Fibroblast of lung (primary cell): ENCODE measurements at regions not wholly inside any gene's neighbourhood (a gene's known extent, or its start where the extent isn't known, plus 50 kb on each side); places are given as distances from the start of the nearest gene placed in this dataset.
A peak's percentile ranks its signal among the peaks of the same experiment; 100 is the strongest.

Experiments
- DNase-seq, 2 donors: peaks; one replicate each; pipeline versions ENCODE4 v3.0.0 to v3.0.0-alpha.2; 2010; ENCODE audit warnings: low read depth in 2 of 2
- H2AFZ ChIP-seq: 2 replicates; pipeline ENCODE4 v1.5.1; 2012; ENCODE audit warnings: low read length, control low read depth, inconsistent platforms
- H3K27ac ChIP-seq: 2 replicates; pipeline ENCODE4 v1.5.1; 2011; ENCODE audit warnings: low read length, control low read depth; ENCODE audit not compliant: insufficient read depth
- H3K27me3 ChIP-seq: 2 replicates; pipeline ENCODE4 v1.5.1; 2011; ENCODE audit warnings: mild to moderate bottlenecking, low read length; ENCODE audit not compliant: control insufficient read depth, insufficient read depth
- H3K36me3 ChIP-seq: 2 replicates; pipeline ENCODE4 v1.5.1; 2011; ENCODE audit warnings: low read length; ENCODE audit not compliant: control insufficient read depth, insufficient read depth
- H3K4me1 ChIP-seq: 2 replicates; pipeline ENCODE4 v1.5.1; 2011; ENCODE audit warnings: low read length; ENCODE audit not compliant: control insufficient read depth, insufficient read depth; ENCODE audit errors: extremely low read depth
- H3K4me2 ChIP-seq: 2 replicates; pipeline ENCODE4 v1.5.1; 2011; ENCODE audit warnings: low read length, control low read depth; ENCODE audit not compliant: insufficient read depth; ENCODE audit errors: extremely low read depth
- H3K4me3 ChIP-seq, 4 experiments: fragments of 200-600 bp in 1 of 4; sonication (generic) in 1 of 4; replicated peaks in 1 of 4; 2 replicates each; pipeline ENCODE4 v1.5.1; 2011 to 2016; ENCODE audit warnings: low read length in 4 of 4, low read depth in 3 of 4, mild to moderate bottlenecking in 3 of 4, control low read depth in 2 of 4, inconsistent platforms in 1 of 4, mixed read lengths in 1 of 4; ENCODE audit not compliant: insufficient read depth in 1 of 4; ENCODE audit errors: control extremely low read depth in 1 of 4
- H3K79me2 ChIP-seq: 2 replicates; pipeline ENCODE4 v1.5.1; 2012; ENCODE audit warnings: mild to moderate bottlenecking, low read length, inconsistent platforms; ENCODE audit not compliant: control insufficient read depth, insufficient read depth
- H3K9ac ChIP-seq: 2 replicates; pipeline ENCODE4 v1.5.1; 2011; ENCODE audit warnings: mild to moderate bottlenecking, low read length, control low read depth; ENCODE audit not compliant: insufficient read depth
- H3K9me3 ChIP-seq: 2 replicates; pipeline ENCODE4 v1.5.1; 2012; ENCODE audit warnings: low read depth, low read length; ENCODE audit not compliant: control insufficient read depth, insufficient read depth
- H4K20me1 ChIP-seq: 2 replicates; pipeline ENCODE4 v1.5.1; 2011; ENCODE audit warnings: low read length; ENCODE audit not compliant: control insufficient read depth, insufficient read depth; ENCODE audit errors: extremely low read depth
- EZH2 ChIP-seq: IDR thresholded peaks from 2 replicates; pipeline ENCODE4 v1.5.1; 2012; ENCODE audit warnings: low read length, control low read depth, mild to moderate bottlenecking; ENCODE audit errors: missing control alignments
- TF ChIP-seq, protein P1 (sequence below), 2 donors: IDR thresholded peaks in 1 of 2; conservative IDR thresholded peaks in 1 of 2; 1 replicate in 1 of 2; 2 replicates in 1 of 2; pipeline ENCODE4 v1.5.1; 2011 to 2012; ENCODE audit warnings: low read length in 2 of 2, control low read depth in 1 of 2, inconsistent platforms in 1 of 2, low read depth in 1 of 2, mild to moderate bottlenecking in 1 of 2

DNA sequence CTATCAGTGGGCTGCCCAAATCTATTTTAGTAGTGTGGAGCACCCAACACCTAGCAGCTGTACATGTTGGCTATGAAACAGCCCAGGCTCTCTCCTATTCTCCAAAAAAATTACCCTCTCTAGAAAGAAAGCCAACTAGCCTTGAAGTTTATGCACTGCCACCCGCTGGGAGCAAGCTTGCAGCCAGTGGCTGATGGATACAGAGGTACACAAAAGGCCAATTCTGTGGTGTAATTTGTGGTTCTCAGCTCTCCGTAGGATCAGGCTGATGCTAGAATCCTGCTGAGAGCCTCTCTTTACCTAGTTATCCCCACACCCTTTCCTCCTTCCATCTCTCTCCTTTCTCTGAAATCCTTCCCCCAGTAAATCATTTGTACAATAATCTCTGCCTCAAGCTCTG, 1120.7 kb downstream of the DIAPH3 start:
- H4K20me1 ChIP-seq = no peaks in the 10 kb centered on the region
- TF ChIP-seq, protein P1, sequence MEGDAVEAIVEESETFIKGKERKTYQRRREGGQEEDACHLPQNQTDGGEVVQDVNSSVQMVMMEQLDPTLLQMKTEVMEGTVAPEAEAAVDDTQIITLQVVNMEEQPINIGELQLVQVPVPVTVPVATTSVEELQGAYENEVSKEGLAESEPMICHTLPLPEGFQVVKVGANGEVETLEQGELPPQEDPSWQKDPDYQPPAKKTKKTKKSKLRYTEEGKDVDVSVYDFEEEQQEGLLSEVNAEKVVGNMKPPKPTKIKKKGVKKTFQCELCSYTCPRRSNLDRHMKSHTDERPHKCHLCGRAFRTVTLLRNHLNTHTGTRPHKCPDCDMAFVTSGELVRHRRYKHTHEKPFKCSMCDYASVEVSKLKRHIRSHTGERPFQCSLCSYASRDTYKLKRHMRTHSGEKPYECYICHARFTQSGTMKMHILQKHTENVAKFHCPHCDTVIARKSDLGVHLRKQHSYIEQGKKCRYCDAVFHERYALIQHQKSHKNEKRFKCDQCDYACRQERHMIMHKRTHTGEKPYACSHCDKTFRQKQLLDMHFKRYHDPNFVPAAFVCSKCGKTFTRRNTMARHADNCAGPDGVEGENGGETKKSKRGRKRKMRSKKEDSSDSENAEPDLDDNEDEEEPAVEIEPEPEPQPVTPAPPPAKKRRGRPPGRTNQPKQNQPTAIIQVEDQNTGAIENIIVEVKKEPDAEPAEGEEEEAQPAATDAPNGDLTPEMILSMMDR (conservative IDR thresholded peaks at IDR 0.05 in 1 of 2, IDR thresholded peaks at IDR 0.05 in 1 of 2; ENCODE audit: low read depth in 1 of 2, low read length in 2 of 2) = no peak
- TF ChIP-seq EZH2 = no peak
- no peaks in the 10 kb centered on the region for H3K36me3 ChIP-seq
- H3K27me3 ChIP-seq = no peaks in the 10 kb centered on the region
- H2AFZ ChIP-seq = no peak overlapping the region
- no peaks in the 10 kb centered on the region for H3K79me2 ChIP-seq
- no peak overlapping the region for H3K4me3 ChIP-seq
- no peaks in the 10 kb centered on the region for H3K4me1 ChIP-seq
- H3K9me3 ChIP-seq = no peaks in the 10 kb centered on the region
- H3K9ac ChIP-seq = no peak overlapping the region
- no peak for DNase-seq
- H3K27ac ChIP-seq = no peak overlapping the region
- H3K4me2 ChIP-seq = no peak overlapping the region

DNA sequence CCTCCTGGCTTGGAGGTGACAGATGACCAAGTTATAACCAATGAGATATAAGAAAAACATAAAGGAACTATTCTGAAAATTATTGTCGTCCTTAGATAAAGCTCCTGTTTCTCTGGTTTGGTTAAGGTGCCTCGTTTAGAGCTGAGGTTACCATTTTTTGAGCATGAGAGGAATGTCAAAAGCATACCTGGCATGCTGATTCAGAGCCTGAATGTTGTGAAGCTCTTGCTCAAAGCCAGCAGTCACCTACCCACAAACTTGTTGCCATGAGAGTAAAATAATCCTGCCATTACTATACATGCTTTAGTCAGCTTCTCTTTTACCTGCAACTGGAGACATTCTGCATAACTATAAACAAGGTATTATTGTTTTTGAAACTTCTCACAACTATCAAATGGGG, 1116.2 kb downstream of the DIAPH3 start:
- TF ChIP-seq, protein P1 (conservative IDR thresholded peaks at IDR 0.05 in 1 of 2, IDR thresholded peaks at IDR 0.05 in 1 of 2; ENCODE audit: low read depth in 1 of 2, low read length in 2 of 2) = no peak
- TF ChIP-seq EZH2 = no peak
- no peaks in the 10 kb centered on the region for H3K9me3 ChIP-seq
- no peaks in the 10 kb centered on the region for H3K79me2 ChIP-seq
- no peak overlapping the region for H3K4me3 ChIP-seq
- H3K36me3 ChIP-seq = no peaks in the 10 kb centered on the region
- H3K4me1 ChIP-seq = no peaks in the 10 kb centered on the region
- no peak overlapping the region for H3K4me2 ChIP-seq
- H3K27ac ChIP-seq = no peak overlapping the region
- H3K27me3 ChIP-seq = no peaks in the 10 kb centered on the region
- no peaks in the 10 kb centered on the region for H4K20me1 ChIP-seq
- H2AFZ ChIP-seq = no peak overlapping the region
- DNase-seq = peak in 1 of 2 donors; percentile 45
- no peak overlapping the region for H3K9ac ChIP-seq

DNA sequence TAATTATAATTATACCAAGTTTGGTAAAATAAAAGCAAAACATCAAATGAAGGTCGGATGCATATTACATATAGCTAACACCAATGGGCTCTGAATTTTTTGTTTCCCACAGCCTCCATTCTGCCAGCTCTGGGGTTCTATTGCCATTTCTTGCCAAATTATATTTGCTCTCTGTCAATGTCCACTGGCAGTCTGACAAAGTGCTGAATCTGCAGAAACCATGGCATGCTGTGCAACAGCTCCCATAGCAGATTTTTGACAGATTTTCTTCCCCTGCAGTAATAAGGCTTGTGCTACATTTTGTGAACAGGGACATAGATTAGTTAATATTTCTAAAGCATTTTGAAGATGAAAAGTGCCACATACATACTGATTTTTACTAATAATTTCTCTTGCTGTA, 1102.1 kb downstream of the DIAPH3 start:
- Histone ChIP-seq H3K9me3 (no peaks in the 10 kb centered on the region), H3K4me2 (no peak overlapping the region), H2AFZ (no peak overlapping the region), H3K27me3 (no peaks in the 10 kb centered on the region), H3K9ac (no peak overlapping the region), H3K79me2 (no peaks in the 10 kb centered on the region), H3K4me1 (no peaks in the 10 kb centered on the region), H3K4me3 (no peak overlapping the region), H3K27ac (no peak overlapping the region), H3K36me3 (no peaks in the 10 kb centered on the region), H4K20me1 (no peaks in the 10 kb centered on the region)
- TF ChIP-seq, protein P1 (conservative IDR thresholded peaks at IDR 0.05 in 1 of 2, IDR thresholded peaks at IDR 0.05 in 1 of 2; ENCODE audit: low read depth in 1 of 2, low read length in 2 of 2) = no peak
- no peak for TF ChIP-seq EZH2
- DNase-seq = no peak
